Neural crest cell (in vitro differentiated cells): ENCODE measurements at regions not wholly inside any gene's neighbourhood (a gene's known extent, or its start where the extent isn't known, plus 50 kb on each side); places are given as distances from the start of the nearest gene placed in this dataset.

Source experiments
- DNase-seq: peaks from one replicate; pipeline ENCODE4 v3.0.0; 2021; ENCODE audit warnings: low read depth, mixed read lengths, low spot score
- H3K27ac Mint-ChIP-seq: one replicate; pipeline ENCODE4 v1.8.0; 2021; ENCODE audit warnings: mild to moderate bottlenecking, mixed read lengths; ENCODE audit not compliant: unreplicated experiment
- H3K27me3 Mint-ChIP-seq: 2 replicates; pipeline ENCODE4 v1.8.0; 2021; ENCODE audit warnings: low read depth, mild to moderate bottlenecking, mixed read lengths
- H3K36me3 Mint-ChIP-seq: 2 replicates; pipeline ENCODE4 v1.8.0; 2021; ENCODE audit warnings: low read depth, mild to moderate bottlenecking, mixed read lengths
- H3K4me1 Mint-ChIP-seq: 2 replicates; pipeline ENCODE4 v1.8.0; 2021; ENCODE audit warnings: mixed read lengths
- H3K4me3 Mint-ChIP-seq: one replicate; pipeline ENCODE4 v1.8.0; 2021; ENCODE audit warnings: mild to moderate bottlenecking, mixed read lengths
- H3K9me3 Mint-ChIP-seq: 2 replicates; pipeline ENCODE4 v1.8.0; 2021; ENCODE audit warnings: mixed read lengths
- TF ChIP-seq, protein P1 (sequence below): fragments of 200-600 bp; sonication (generic); conservative IDR thresholded peaks from 2 replicates; pipeline ENCODE4 v1.5.0; 2021; ENCODE audit warnings: antibody characterized with exemption, mild to moderate bottlenecking

DNA sequence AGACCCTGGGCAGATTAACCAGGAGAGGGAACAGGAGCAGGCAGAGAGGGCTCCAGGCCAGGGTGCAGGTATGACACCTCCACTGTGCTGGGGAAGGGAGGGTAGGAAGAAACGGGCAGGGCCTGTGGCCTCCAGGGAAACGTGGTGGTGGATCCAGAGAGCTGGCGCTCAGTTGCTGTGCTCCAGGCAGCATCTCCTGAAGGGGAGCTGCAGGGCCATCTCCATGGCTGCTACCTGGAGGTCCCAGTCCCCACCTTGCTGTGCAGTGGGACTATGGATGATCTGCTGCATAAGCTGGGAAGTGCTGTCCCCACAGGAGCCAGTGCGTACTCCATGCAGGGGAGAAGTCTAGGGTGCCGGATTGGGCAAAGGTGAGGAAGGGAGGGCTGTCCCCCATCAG, 125.9 kb upstream of the RUNX3 start:
- Mint-ChIP-seq H3K9me3 (no peaks in the 10 kb centered on the region), H3K27me3 (peaks cover 13% of the 10 kb centered on the region), H3K36me3 (no peaks in the 10 kb centered on the region), H3K4me1 (peaks cover 14% of the 10 kb centered on the region), H3K27ac (peak overlapping the region; percentile 8), H3K4me3 (no peak overlapping the region)
- DNase-seq = no peak
- TF ChIP-seq, protein P1, sequence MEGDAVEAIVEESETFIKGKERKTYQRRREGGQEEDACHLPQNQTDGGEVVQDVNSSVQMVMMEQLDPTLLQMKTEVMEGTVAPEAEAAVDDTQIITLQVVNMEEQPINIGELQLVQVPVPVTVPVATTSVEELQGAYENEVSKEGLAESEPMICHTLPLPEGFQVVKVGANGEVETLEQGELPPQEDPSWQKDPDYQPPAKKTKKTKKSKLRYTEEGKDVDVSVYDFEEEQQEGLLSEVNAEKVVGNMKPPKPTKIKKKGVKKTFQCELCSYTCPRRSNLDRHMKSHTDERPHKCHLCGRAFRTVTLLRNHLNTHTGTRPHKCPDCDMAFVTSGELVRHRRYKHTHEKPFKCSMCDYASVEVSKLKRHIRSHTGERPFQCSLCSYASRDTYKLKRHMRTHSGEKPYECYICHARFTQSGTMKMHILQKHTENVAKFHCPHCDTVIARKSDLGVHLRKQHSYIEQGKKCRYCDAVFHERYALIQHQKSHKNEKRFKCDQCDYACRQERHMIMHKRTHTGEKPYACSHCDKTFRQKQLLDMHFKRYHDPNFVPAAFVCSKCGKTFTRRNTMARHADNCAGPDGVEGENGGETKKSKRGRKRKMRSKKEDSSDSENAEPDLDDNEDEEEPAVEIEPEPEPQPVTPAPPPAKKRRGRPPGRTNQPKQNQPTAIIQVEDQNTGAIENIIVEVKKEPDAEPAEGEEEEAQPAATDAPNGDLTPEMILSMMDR = no peak

DNA sequence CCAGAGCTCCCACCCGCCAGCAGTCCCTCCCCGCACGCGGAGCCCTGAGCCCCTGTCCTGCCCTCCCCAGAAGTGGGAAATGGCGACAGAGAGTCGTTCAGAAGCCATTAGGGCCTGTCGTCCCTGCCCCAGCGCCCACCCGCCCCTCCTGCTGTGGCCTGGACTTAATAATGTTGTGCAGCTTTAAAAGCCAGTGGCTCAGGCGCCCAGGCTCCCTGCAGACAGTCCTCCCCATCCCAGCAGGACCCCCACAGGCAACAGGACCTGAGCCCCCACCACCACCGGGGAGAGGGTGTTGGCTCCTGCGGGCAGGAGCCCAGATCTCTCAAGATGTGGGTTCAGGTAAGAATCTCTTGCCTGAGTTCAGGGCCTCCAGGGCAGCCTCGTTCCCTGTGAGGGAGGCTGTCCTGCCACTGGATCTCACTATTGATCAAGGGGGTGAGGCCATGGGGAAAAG, 125.3 kb upstream of the RUNX3 start:
- TF ChIP-seq, protein P1 = no peak
- no peaks in the 10 kb centered on the region for H3K36me3 Mint-ChIP-seq
- H3K4me1 Mint-ChIP-seq = peaks cover 18% of the 10 kb centered on the region
- no peaks in the 10 kb centered on the region for H3K9me3 Mint-ChIP-seq
- H3K4me3 Mint-ChIP-seq = no peak overlapping the region
- no peak overlapping the region for H3K27ac Mint-ChIP-seq
- peaks cover 15% of the 10 kb centered on the region for H3K27me3 Mint-ChIP-seq
- DNase-seq = no peak

DNA sequence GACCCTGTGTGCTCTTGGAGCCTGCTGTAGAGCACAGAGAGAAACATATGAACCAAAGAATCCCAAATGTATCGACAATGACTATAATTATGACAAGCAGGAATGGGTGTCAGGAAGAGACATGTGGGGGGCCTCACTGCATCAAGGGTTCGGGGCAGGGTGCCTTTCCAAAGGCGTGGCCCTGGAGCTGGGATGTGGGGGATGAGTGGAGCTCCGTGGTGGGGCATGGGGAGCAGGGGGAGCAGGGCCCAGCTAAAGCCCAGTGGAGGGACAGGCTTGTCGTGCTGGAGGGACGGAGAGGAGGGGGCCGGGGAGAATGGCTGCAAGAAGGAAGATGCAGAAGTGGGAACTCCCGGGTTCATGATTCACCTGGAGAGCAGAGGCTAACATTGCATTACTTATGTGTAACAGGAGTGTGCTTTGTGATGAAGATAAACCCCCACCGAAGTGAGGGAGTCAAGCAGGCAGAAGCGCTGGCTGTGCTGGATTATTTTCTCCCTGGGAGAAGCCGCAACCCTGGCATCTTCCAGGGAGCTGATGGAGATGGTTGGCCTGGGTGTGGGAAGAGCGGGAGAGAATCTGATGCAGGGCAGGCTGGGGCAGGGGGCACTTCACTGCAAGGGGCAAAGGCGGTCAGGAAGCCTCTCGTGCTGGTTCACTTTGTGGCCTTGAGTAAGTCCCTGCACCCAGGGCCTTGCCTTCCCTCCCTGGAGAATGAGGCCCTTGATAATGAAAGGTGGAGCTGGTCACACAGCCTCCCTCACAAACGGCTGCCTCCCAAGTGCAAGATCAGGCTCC, 124.6 kb upstream of the RUNX3 start:
- H3K27ac Mint-ChIP-seq = peak overlapping the region; percentile 75
- no peak for DNase-seq
- no peak overlapping the region for H3K4me3 Mint-ChIP-seq
- H3K9me3 Mint-ChIP-seq = no peaks in the 10 kb centered on the region
- peaks cover 15% of the 10 kb centered on the region for H3K27me3 Mint-ChIP-seq
- TF ChIP-seq, protein P1 = no peak
- no peaks in the 10 kb centered on the region for H3K36me3 Mint-ChIP-seq
- peaks cover 18% of the 10 kb centered on the region for H3K4me1 Mint-ChIP-seq

DNA sequence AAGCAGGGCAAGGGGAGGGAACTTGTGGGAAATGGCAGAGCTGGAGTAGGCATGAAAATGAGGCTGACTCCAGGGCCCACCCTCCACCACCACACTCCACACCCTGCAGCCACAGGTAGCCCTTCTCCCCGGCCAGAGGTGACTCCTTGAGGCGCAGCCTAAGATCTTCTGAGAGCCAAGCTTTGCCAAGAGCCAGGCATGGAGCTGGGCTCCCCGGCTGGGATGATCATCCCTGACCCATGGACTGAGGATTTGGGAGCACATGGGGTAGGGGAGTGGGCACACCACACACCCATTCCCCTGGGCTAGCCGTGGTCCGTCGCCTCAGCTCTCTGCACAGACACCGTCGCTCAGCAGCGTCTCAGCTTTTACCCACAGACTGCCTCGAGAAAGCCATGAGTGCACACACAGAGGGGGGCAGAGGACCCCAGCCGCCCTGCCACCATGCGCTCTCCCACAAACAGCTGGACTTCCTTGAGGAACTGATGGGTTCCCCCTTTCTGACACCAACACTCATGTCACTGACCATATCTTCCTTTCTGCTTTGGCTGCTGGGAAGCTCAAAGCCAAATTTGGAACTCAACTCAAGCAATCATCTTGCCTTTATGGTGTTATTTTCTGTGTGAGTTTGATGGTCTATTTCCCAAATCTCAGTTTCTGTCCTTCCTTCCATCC, 123.6 kb upstream of the RUNX3 start:
- DNase-seq = no peak
- TF ChIP-seq, protein P1 = no peak
- H3K36me3 Mint-ChIP-seq = no peaks in the 10 kb centered on the region
- H3K27ac Mint-ChIP-seq = no peak overlapping the region
- H3K9me3 Mint-ChIP-seq = no peaks in the 10 kb centered on the region
- peaks cover 18% of the 10 kb centered on the region for H3K4me1 Mint-ChIP-seq
- no peak overlapping the region for H3K4me3 Mint-ChIP-seq
- H3K27me3 Mint-ChIP-seq = peaks cover 15% of the 10 kb centered on the region

DNA sequence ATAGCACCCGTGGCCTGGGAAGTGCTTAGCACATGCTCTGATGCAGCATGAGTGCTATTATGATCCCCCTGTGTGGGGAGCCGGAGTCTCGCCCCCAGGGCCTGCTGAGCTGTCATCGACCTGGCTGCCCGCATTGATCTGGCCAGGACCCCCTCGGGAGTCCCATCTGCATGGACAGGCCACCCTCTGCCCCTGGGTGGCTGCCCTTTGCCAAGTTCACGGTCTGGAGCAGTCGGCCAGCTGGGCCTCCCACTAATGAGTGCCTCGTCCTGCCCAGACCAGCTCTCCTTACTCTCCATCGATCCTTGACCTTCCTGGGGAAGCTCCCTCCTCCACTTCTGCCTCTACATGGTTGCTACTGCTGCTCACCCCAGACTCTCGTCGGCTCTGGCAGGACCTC, 121.8 kb upstream of the RUNX3 start:
- H3K4me1 Mint-ChIP-seq = peaks cover 26% of the 10 kb centered on the region
- DNase-seq = no peak
- H3K27me3 Mint-ChIP-seq = peaks cover 11% of the 10 kb centered on the region
- TF ChIP-seq, protein P1 = no peak
- H3K9me3 Mint-ChIP-seq = no peaks in the 10 kb centered on the region
- H3K4me3 Mint-ChIP-seq = no peak overlapping the region
- no peaks in the 10 kb centered on the region for H3K36me3 Mint-ChIP-seq
- H3K27ac Mint-ChIP-seq = no peak overlapping the region
